HEK293 (cell line): ENCODE measurements at regions not wholly inside any gene's neighbourhood (a gene's known extent, or its start where the extent isn't known, plus 50 kb on each side); places are given as distances from the start of the nearest gene placed in this dataset.

ENCODE experiments used
- CTCF ChIP-seq: fragments of 450-650 bp; formaldehyde crosslinking; IDR thresholded peaks from 2 replicates; pipeline ENCODE4 v1.5.1; 2016; ENCODE audit warnings: missing biosample characterization, missing genetic modification characterization
- KLF8 ChIP-seq: fragments of 450-650 bp; formaldehyde crosslinking; IDR thresholded peaks from 2 replicates; pipeline ENCODE4 v1.5.1; 2016; ENCODE audit warnings: missing biosample characterization, missing genetic modification characterization
- PRDM1 ChIP-seq: fragments of 450-650 bp; formaldehyde crosslinking; IDR thresholded peaks from 2 replicates; pipeline ENCODE4; 2016; ENCODE audit warnings: missing biosample characterization, missing genetic modification characterization
- REST ChIP-seq: fragments of 450-650 bp; formaldehyde crosslinking; IDR thresholded peaks from 2 replicates; pipeline ENCODE4 v1.5.1; 2016; ENCODE audit warnings: missing biosample characterization, missing genetic modification characterization
- ZNF311 ChIP-seq: fragments of 450-650 bp; formaldehyde crosslinking; IDR thresholded peaks from 2 replicates; pipeline ENCODE4 v1.5.1; 2017; ENCODE audit warnings: missing biosample characterization, missing genetic modification characterization, borderline replicate concordance
- ZNF341 ChIP-seq: fragments of 450-650 bp; formaldehyde crosslinking; IDR thresholded peaks from 2 replicates; pipeline ENCODE4; 2016; ENCODE audit warnings: low read depth, missing biosample characterization, missing genetic modification characterization

- TF ChIP-seq PRDM1 (tag by site-specific recombination), result no peak
- no peak for TF ChIP-seq KLF8 (tag by site-specific recombination)
- no peak for TF ChIP-seq CTCF
- no peak for TF ChIP-seq ZNF341 (tag by site-specific recombination)
- no peak for TF ChIP-seq REST (tag by site-specific recombination)
- TF ChIP-seq ZNF311 (tag by site-specific recombination), result no peak
Measured at GRCh38 chr2:103669531-103669930, 907.7 kb downstream of the TMEM182 start.
